Activated T-cell treated with anti-CD3 and anti-CD28 coated beads, Interleukin-2, amount 50 U/mL, for 48 hours (primary cell): ENCODE measurements at regions not wholly inside any gene's neighbourhood (a gene's known extent, or its start where the extent isn't known, plus 50 kb on each side); places are given as distances from the start of the nearest gene placed in this dataset.

Experiments
- DNase-seq, 2 experiments: peaks; one replicate each; pipeline ENCODE4 v3.0.0-alpha.2; 2020

- DNase-seq, result no peak
Observed at GRCh38 chr9:81532251-81532650, 157.1 kb downstream of the TLE1 start.

GRCh38 chr9:81531511-81531910, 157.8 kb downstream of the TLE1 start:
- no peak for DNase-seq

- no peak for DNase-seq
Observed at GRCh38 chr9:81530846-81531245, 158.5 kb downstream of the TLE1 start.

GRCh38 chr9:81530310-81530810, 159.0 kb downstream of the TLE1 start:
- no peak for DNase-seq

- no peak for DNase-seq
Observed at GRCh38 chr9:81529556-81530193, 159.7 kb downstream of the TLE1 start.

- DNase-seq, result no peak
Observed at GRCh38 chr9:81526587-81526986, 162.8 kb downstream of the TLE1 start.

- DNase-seq, result no peak
Observed at GRCh38 chr9:81522716-81523551, 166.4 kb downstream of the TLE1 start.

GRCh38 chr9:81521892-81522291, 167.5 kb downstream of the TLE1 start:
- DNase-seq, result no peak

- DNase-seq, result no peak
Observed at GRCh38 chr9:81519816-81520495, 169.4 kb downstream of the TLE1 start.

GRCh38 chr9:81517954-81518353, 171.4 kb downstream of the TLE1 start:
- no peak for DNase-seq

GRCh38 chr9:81513059-81513458, 176.3 kb downstream of the TLE1 start:
- no peak for DNase-seq

GRCh38 chr9:81512641-81513040, 176.7 kb downstream of the TLE1 start:
- no peak for DNase-seq

- no peak for DNase-seq
Observed at GRCh38 chr9:81508476-81508875, 180.9 kb downstream of the TLE1 start.

- DNase-seq, result no peak
Observed at GRCh38 chr9:81506941-81507864, 182.1 kb downstream of the TLE1 start.

- DNase-seq, result no peak
Observed at GRCh38 chr9:81499594-81499993, 189.8 kb downstream of the TLE1 start.

- no peak for DNase-seq
Observed at GRCh38 chr9:81499021-81499454, 190.3 kb downstream of the TLE1 start.

GRCh38 chr9:81498576-81498975, 190.8 kb downstream of the TLE1 start:
- no peak for DNase-seq

- no peak for DNase-seq
Observed at GRCh38 chr9:81497091-81497490, 192.3 kb downstream of the TLE1 start.

- DNase-seq, result no peak
Observed at GRCh38 chr9:81492710-81493447, 196.5 kb downstream of the TLE1 start.

- no peak for DNase-seq
Observed at GRCh38 chr9:81490605-81491331, 198.6 kb downstream of the TLE1 start.

- DNase-seq, result no peak
Observed at GRCh38 chr9:81489046-81489445, 200.3 kb downstream of the TLE1 start.
